HUDEP-2 (cell line): ENCODE measurements at regions not wholly inside any gene's neighbourhood (a gene's known extent, or its start where the extent isn't known, plus 50 kb on each side); places are given as distances from the start of the nearest gene placed in this dataset.

Experiments
- DNase-seq, 76 experiments: peaks; one replicate each; lab custom pipeline; 2025; ENCODE audit not compliant: unreplicated experiment in 76 of 76; lab: John Stamatoyannopoulos, UW

- DNase-seq, result no peak
These were observed 196.5 kb downstream of the SHANK2 start for GRCh38 chr11:71055925-71056324.
